ENCODE measurements at regions not wholly inside any gene's neighbourhood (a gene's known extent, or its start where the extent isn't known, plus 50 kb on each side); places are given as distances from the start of the nearest gene placed in this dataset.

DNA sequence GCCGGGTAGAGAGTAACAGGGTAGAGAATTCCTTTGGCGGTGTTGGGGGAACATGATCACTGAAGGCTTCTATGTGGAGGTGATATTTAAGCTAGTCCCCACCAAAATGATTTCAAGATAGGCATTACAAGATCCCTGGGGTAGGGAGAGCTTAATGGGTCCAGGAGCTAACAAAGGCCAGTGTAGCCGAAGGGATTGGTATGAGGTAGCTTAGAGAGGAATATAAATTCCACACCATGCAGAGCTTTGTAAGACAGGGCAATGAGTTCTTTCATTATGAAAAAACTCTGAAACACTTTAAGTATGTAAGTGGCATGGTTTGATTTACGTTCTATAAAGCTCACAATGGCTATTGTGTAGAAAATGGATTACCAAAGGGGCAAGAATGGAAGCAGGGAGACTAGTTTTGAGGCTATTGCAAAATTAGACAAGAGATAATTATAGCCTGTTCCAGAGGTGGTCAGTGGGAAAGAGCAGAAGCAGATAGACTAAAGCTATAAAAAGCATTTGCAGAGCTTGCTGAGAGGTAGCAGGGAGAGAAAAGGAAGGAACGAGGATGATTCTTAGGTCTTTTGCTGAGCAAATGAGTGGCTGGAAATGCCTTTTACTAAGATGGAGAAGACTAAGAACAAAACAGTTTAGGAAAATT is 119.7 kb upstream of the SLC25A13 start:
- DNase-seq (ENCODE audit: extremely low read depth, low read depth), result no peak
- H3K4me3 ChIP-seq (replicated peaks; ENCODE audit: low read depth, low read length), result no peak overlapping the region
- TF ChIP-seq, protein P1, sequence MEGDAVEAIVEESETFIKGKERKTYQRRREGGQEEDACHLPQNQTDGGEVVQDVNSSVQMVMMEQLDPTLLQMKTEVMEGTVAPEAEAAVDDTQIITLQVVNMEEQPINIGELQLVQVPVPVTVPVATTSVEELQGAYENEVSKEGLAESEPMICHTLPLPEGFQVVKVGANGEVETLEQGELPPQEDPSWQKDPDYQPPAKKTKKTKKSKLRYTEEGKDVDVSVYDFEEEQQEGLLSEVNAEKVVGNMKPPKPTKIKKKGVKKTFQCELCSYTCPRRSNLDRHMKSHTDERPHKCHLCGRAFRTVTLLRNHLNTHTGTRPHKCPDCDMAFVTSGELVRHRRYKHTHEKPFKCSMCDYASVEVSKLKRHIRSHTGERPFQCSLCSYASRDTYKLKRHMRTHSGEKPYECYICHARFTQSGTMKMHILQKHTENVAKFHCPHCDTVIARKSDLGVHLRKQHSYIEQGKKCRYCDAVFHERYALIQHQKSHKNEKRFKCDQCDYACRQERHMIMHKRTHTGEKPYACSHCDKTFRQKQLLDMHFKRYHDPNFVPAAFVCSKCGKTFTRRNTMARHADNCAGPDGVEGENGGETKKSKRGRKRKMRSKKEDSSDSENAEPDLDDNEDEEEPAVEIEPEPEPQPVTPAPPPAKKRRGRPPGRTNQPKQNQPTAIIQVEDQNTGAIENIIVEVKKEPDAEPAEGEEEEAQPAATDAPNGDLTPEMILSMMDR (IDR thresholded peaks at IDR 0.05; ENCODE audit: low read depth, low read length, missing control alignments), result no peak

- no peak for DNase-seq (ENCODE audit: extremely low read depth, low read depth)
- no peak overlapping the region for H3K4me3 ChIP-seq (replicated peaks; ENCODE audit: low read depth, low read length)
- TF ChIP-seq, protein P1 (IDR thresholded peaks at IDR 0.05; ENCODE audit: low read depth, low read length, missing control alignments), result no peak
Observed at GRCh38 chr7:96440328-96440727, 118.4 kb upstream of the SLC25A13 start.

DNA sequence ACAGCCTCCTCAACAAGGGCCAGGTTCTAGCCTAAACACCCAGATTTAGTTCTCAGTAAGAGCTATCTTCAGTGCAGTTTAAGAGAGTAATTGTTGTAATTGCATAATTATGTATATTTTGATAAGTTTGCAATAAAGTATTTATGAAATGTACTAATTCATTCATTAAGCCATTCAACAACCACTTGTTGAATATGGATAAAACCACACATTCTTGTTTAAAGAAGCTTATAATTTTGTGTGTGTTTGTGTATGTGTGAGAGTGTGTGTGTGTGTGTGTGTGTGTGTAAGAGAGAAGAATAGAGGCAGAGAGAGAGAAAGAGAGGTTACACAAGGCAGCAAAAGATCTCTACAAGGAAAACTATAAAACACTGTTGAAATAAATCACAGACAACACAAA is 115.0 kb upstream of the SLC25A13 start:
- DNase-seq (ENCODE audit: extremely low read depth, low read depth), result no peak
- TF ChIP-seq, protein P1 (IDR thresholded peaks at IDR 0.05; ENCODE audit: low read depth, low read length, missing control alignments), result no peak
- no peak overlapping the region for H3K4me3 ChIP-seq (replicated peaks; ENCODE audit: low read depth, low read length)

GRCh38 chr7:96430356-96430755 is 108.5 kb upstream of the SLC25A13 start:
- DNase-seq (ENCODE audit: extremely low read depth, low read depth), result no peak
- TF ChIP-seq, protein P1 (IDR thresholded peaks at IDR 0.05; ENCODE audit: low read depth, low read length, missing control alignments), result no peak
- H3K4me3 ChIP-seq (replicated peaks; ENCODE audit: low read depth, low read length), result no peak overlapping the region

GRCh38 chr7:96427143-96427542 is 105.2 kb upstream of the SLC25A13 start:
- DNase-seq (ENCODE audit: extremely low read depth, low read depth), result no peak

DNA sequence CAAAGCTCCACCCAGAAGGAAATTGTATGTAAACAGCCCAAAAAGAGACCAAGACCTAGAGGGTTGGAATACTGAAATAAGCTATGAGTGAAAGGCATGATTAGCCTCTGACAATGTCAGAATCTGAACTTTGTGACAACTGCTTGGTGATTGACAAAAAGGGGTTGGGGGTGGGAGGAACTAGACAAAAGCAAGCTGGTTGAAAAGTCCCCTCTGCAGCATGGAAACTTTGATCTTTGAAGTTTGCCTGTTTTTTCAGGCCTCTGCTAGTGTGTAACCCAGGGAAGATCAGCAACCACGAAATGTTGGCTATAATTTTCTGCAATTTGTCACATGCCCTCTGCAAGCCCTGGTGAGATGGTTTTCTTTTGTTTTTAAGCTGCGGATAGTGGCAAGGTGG is 104.8 kb upstream of the SLC25A13 start:
- no peak for DNase-seq (ENCODE audit: extremely low read depth, low read depth)
- TF ChIP-seq, protein P1 (IDR thresholded peaks at IDR 0.05; ENCODE audit: low read depth, low read length, missing control alignments), result no peak
- H3K4me3 ChIP-seq (replicated peaks; ENCODE audit: low read depth, low read length), result no peak overlapping the region

More at GRCh38 chr7:96427143-96427542, 105.2 kb upstream of the SLC25A13 start:
- H3K4me3 ChIP-seq (replicated peaks; ENCODE audit: low read depth, low read length), result no peak overlapping the region
- TF ChIP-seq, protein P1 (IDR thresholded peaks at IDR 0.05; ENCODE audit: low read depth, low read length, missing control alignments), result no peak

DNA sequence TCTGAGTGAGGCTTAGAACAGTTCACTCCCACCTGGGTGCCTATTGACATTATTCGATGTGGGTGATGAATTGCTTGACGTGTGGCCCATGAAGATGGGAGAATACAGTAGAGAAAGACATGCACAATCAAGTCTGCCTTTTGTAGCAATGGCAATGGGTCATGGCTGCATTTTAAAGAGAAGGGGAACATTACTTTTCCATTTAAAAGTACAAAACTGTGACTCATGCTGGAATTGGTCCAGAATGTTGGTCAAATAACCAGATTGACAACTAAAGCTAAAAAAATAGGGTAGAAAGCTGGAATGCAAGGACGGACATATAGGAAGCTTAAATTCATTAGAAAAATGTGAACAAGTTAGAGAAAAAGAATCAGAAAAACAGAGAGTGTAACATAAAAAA is 104.1 kb upstream of the SLC25A13 start:
- no peak overlapping the region for H3K4me3 ChIP-seq (replicated peaks; ENCODE audit: low read depth, low read length)
- no peak for DNase-seq (ENCODE audit: extremely low read depth, low read depth)
- TF ChIP-seq, protein P1 (IDR thresholded peaks at IDR 0.05; ENCODE audit: low read depth, low read length, missing control alignments), result no peak

Data from HFF-Myc (cell line).